ENCODE measurements at regions not wholly inside any gene's neighbourhood (a gene's known extent, or its start where the extent isn't known, plus 50 kb on each side); places are given as distances from the start of the nearest gene placed in this dataset.
"Not testable (repeated sequence)": the region's sequence is repeated elsewhere in the genome, so short reads cannot be mapped to it uniquely, and the experiment has no call there.

GRCh38 chr16:9345046-9345445 is 253.6 kb downstream of the HAPSTR1 start:
- no peak for ATAC-seq

GRCh38 chr16:9345880-9346279 is 254.4 kb downstream of the HAPSTR1 start:
- ATAC-seq, result no peak

- ATAC-seq, result no peak
Measured at GRCh38 chr16:9348912-9349311, 257.5 kb downstream of the HAPSTR1 start.

DNA sequence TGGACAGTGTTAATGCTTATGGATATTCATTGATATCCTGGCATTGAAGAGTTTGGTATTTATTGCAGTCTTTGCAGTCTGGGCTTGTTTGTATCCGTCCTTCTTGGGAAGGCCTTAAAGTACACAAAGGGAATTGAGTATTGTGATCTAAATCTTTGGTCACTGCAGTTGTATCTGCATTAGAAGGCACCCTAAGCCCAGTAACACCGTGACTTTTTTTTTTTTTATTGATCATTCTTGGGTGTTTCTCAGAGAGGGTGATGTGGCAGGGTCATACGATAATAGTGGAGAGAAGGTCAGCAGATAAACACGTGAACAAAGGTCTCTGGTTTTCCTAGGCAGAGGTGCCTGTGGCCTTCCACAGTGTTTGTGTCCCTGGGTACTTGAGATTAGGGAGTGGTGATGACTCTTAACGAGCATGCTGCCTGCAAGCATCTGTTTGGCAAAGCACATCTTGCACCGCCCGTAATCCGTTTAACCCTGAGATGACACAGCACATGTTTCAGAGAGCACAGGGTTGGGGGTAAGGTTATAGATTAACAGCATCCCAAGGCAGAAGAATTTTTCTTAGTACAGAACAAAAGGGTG is 258.0 kb downstream of the HAPSTR1 start:
- ATAC-seq, result not testable (repeated sequence)

DNA sequence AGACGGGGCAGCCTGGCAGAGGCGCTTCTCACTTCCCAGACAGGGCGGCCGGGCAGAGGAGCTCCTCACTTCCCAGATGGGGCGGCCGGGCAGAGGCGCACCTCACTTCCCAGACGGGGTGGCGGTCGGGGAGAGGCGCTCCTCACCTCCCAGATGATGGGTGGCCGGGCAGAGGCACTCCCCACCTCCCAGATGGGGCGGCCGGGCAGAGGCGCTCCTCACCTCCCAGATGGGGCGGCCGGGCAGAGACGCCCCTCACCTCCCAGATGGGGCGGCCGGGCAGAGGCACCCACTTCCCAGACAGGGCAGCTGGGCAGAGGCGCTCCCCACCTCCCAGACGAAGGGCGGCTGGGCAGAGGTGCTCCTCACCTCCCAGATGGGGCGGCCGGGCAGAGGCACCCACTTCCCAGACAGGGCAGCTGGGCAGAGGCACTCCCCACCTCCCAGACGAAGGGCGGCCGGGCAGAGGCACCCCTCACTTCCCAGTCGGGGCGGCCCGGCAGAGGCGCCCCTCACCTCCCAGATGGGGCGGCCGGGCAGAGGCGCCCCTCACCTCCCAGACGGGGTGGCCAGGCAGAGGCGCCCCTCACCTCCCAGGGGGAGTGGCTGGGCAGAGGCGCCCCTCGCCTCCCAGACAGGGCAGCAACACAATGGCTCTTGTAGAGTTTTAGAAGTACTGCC is 258.8 kb downstream of the HAPSTR1 start:
- ATAC-seq, result not testable (repeated sequence)

DNA sequence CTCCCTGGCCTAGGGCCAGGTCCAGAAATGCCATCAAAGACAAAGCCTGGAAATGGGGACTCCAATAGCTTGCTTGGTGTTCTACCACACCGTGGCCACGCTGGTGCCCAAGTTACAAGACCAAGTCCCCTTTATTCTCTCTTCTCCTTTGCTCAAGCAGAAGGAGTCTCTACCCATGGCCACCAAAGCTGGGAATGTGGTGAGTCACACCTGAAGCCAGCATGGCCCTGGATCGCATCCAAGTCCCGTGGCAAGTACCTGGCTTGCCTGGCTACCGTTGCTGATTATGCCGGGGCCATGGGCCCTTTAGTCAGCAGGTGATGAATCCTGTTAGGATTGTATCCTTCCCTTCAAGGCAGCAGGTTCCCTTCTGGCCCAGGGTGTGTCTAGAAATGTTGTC is 260.0 kb downstream of the HAPSTR1 start:
- no peak for ATAC-seq

DNA sequence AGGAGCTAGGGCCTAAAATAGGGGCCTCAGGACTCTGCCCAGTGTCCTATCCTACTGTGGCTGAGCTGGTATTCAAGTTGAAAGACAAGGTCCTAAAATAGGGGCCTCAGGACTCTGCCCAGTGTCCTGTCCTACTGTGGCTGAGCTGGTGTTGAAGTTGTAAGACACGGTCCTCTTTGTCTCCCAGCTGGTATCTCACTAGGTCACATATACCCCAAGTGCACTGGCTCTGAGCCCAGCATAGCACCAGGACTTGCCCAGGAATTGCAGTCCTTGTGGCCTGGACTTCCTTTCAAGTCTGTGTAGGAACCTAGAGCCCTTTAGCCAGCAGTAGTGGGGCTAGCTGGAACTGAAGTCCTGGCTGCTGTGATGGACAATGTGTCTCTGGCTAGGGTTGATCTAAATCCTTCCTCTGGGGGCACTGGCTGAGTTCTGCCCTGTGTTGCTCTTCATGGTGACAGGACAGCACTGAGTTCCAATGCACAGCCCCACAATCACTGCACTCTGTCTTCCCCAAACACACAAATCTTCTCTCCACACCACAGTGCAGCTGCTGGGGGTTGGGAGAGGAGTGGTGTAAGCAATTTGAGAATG is 260.5 kb downstream of the HAPSTR1 start:
- no peak for ATAC-seq

GRCh38 chr16:9357829-9358228 is 266.4 kb downstream of the HAPSTR1 start:
- ATAC-seq, result no peak

GRCh38 chr16:9360075-9360474 is 268.6 kb downstream of the HAPSTR1 start:
- ATAC-seq, result no peak

DNA sequence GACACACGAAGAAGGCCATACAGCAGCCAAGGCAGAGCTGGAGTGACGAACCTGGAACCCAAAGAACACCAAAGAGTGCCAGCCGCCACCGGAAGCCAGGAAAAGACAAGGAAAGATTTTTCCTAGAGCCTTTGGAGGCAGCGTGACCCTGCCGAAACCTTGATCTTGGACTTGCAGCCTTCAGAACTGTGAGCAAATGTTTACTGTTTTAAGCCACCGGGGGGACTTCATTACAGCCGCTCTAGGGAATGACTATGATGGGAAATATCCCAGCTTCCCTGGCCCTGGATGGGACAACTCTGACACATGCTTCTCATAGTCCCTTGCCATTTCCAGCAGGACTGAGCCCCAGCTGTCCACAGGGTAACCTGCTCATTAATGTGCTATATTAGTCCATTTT is 270.6 kb downstream of the HAPSTR1 start:
- no peak for ATAC-seq

- no peak for ATAC-seq
Measured at GRCh38 chr16:9362604-9363003, 271.2 kb downstream of the HAPSTR1 start.

DNA sequence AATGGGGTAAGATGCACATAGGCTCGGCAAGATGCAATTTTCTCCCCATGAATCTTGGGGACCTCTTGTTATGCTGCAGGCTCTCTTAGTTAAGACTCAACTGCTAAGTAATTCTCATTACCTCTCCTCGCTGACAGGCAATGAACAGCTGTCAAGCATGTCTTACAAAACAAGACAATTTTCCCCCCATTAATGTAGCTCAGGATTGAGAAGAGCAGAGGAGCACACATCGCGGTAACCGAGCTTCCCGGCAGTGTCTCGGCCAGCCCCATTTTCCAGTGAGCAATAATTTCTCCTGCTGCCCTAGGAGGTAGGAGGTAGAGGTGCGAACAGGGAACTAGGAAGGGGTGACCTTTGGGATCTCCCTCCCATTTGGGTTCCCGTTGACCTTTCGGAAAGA is 272.1 kb downstream of the HAPSTR1 start:
- no peak for ATAC-seq

DNA sequence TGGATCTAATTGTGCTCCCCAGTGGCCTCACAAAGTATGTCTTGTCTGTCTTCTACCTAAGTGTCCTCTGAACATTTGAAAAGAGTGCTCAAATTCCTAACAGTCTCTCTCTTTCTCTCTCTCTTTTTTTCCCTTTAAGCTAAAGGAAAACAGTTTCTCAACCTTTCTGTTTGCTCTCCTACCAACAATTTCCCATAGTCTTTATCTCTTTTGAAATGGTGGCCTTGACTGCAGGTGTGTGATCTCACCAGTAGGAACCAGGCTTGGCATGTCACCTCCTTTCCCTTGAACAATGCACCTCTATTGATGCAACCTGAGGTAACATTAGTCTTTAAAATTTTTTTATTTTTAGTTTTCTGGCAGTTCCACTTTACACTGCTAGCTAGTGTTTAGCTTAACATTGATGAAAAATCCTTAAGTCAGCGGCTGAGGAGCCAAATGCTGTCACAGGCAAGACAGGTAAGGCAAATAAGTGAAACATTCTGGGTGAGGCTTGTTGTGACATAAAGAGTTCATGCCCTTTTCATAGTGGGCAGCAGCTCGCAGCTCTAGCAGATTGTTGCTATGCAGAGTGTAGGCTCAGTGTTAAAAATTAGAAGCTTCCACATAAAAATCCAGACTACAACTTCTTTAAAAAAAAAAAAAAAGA is 273.4 kb downstream of the HAPSTR1 start:
- no peak for ATAC-seq

GRCh38 chr16:9365370-9365728 is 273.9 kb downstream of the HAPSTR1 start:
- no peak for ATAC-seq

DNA sequence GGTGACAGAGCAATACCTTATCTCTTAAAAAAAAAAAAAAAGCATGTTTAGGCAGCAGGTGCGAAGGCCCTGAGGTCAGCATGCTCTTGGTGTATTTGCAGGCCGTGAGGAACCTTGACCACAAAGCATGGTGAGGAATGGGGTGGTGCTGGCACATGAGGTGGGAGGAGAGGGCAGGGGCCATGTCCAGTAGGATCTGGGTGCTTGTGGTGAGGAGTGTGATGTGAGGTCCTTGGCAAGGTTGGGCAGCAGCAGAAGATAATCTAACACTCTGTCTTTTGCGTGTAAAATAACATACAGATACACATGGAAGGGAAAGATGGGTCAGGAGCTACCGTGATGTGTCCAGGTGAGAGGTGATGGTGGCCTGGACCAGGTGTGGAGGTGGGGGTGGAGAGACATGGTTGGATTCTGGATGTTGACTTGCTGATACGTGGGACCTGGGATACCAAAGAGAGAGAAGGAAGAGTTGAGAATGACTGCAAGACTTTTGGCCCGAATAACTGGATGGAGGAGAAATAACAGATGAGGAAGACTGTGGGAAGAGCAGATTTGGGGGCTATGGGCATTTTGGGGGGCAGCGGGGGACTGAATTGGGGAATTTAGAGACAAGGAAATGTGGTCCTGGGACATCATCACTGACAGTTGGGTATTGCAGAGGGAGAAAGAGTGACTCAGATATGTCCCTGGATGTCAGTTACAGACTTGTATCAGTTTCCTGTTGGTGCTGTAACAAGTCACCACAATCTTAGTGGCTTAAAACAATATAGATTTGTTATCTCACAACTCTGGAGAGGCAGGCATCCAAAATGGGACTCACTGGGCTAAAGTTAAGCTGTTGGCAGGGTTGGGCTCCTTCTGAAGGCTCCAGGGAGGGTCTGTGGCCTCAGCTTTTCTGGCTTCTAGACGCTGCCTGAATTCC is 274.9 kb downstream of the HAPSTR1 start:
- no peak for ATAC-seq

DNA sequence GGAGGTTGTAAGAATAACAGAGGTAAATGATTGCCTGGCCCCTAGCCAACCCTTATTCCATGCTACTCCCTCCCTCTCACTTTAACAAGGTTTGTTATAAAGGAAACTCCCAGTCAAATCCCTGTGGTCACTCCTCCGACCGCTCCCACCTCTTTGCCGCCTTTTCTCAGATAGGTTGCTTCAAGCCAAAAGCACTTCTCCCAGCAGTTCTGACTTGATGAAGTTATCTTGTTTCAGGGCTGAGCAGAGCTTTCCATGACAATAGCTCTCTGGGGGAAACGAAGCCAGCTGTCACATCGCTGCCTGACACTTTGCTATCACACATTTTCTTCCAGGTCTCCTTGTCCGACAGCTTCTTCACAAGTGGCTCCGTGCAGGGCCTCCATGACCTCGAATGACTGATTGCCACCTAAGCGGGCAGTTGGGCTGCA is 278.6 kb downstream of the HAPSTR1 start:
- no peak for ATAC-seq

DNA sequence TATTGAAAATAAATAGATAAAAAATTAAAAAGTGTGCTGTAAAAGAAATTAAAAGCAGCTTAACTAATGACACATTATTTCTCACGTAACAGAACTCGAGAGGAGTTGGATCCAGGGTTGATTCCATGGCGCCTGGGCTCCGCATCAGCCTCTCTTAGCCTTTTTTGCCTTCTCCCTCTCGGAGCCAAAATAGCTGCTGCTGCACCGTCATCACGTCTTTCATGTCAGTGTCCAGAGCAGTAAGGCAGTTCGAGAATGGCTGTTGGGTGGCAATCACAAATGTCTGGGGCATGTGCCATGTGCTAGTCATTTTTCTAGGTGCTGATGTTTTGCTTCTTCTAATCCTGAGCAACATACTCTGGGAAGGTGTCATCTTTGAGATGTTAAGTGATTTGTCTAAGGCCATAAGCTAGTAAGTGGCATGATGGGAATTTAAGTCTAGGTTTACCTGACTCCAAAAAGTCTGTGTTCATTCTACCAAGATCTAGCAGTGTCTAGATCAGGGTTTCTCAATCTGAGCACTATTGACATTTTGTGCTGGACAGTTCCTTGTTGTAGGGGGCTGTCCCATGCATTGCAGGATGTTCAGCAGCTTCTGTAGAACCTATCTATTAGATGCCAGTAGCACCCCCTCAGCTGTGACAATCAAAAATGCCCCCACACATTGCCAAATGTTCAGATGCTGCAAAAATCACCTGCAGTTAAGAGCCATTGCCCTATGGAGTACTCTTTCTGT is 280.4 kb downstream of the HAPSTR1 start:
- ATAC-seq, result no peak

DNA sequence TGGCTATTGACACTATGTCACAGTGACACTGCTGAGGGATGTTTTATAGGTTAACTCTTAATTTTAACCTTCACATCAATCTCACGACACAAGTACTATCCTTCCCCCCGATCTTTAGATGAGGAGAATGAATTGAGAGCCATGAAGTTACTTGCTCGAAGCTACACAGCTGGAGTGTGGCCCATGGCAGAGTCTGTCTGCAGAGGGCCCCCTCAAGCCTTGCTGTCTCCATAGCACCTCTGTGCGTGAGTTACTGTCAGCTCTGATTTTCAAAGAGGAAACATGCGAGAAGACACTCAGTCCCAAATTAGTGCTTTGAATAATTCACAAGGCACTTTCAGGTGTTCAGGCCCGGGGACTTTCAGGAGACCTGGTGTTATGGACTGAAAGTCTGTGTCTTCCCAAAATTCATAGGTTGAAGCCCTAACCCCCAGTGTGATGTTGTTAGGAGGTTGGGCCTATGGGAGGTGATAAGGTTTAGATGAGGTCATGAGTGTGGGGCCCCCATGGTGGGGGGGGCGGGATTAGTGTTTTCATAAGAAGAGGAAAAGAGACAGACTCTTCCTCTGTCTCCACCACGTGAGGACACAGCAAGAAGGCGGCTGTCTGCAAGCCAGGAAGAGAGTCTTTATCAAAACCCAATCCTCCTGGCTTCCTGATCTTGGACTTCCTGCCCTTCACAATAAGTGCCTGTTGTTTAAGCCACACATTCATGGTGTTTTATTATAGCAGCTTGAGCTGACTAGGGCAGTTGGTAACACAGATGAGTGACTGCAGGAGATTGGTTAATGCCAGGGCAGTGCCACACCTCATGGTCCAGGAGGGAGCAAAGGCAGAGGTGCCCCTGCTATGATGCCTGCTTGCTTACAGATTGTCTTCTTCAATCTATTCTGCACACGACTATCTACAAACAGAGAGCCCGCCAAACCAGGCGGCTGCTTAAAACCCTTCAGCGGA is 281.8 kb downstream of the HAPSTR1 start:
- no peak for ATAC-seq

- ATAC-seq, result no peak
Measured at GRCh38 chr16:9374061-9374460, 282.6 kb downstream of the HAPSTR1 start.

- ATAC-seq, result no peak
Measured at GRCh38 chr16:9378876-9379275, 287.4 kb downstream of the HAPSTR1 start.

DNA sequence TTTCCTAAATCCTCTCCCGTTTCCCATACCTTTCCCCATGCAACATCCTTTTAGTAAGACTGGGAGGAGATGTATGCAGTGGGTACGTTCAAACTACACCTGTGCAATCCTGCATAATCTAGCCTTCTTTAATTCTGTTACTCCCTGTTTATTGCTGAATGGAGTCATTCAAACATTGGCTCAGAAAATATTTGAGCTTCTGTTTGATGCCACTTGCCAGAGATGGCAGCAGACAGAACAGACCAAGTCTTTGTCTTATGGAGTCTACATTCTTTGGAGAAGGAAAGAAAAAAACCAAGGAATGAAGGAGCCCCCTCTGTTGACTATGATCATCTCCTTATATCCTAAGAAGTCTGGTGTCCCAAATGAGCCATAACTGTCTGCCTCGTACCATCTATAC is 288.8 kb downstream of the HAPSTR1 start:
- ATAC-seq, result no peak

All from esophagus mucosa (tissue), 1 donor.